ENCODE measurements at regions not wholly inside any gene's neighbourhood (a gene's known extent, or its start where the extent isn't known, plus 50 kb on each side); places are given as distances from the start of the nearest gene placed in this dataset.

- TF ChIP-seq CTCF (tag by site-specific recombination; IDR thresholded peaks at IDR 0.05) (no peak), SCRT1 (tag by site-specific recombination; IDR thresholded peaks at IDR 0.05; ENCODE audit: borderline replicate concordance) (no peak), GLIS2 (tag by site-specific recombination; IDR thresholded peaks at IDR 0.05) (no peak), REST (tag by site-specific recombination; IDR thresholded peaks at IDR 0.05) (no peak), TCF7L2 (IDR thresholded peaks at IDR 0.05; ENCODE audit: borderline replicate concordance, low read depth, low read length) (no peak), ZNF561 (tag by site-specific recombination; IDR thresholded peaks at IDR 0.05; ENCODE audit: borderline replicate concordance) (no peak), ZNF626 (tag by site-specific recombination; IDR thresholded peaks at IDR 0.05) (no peak), KLF1 (tag by site-specific recombination; IDR thresholded peaks at IDR 0.05) (no peak), ZNF140 (tag by site-specific recombination; IDR thresholded peaks at IDR 0.05) (no peak), ZBTB11 (tag by site-specific recombination; conservative IDR thresholded peaks at IDR 0.05; ENCODE audit: low read depth) (no peak), KLF7 (tag by site-specific recombination; IDR thresholded peaks at IDR 0.05; ENCODE audit: borderline replicate concordance) (no peak), ZNF202 (tag by site-specific recombination; IDR thresholded peaks at IDR 0.05; ENCODE audit: borderline replicate concordance) (no peak)
- TF ChIP-seq, protein P1, sequence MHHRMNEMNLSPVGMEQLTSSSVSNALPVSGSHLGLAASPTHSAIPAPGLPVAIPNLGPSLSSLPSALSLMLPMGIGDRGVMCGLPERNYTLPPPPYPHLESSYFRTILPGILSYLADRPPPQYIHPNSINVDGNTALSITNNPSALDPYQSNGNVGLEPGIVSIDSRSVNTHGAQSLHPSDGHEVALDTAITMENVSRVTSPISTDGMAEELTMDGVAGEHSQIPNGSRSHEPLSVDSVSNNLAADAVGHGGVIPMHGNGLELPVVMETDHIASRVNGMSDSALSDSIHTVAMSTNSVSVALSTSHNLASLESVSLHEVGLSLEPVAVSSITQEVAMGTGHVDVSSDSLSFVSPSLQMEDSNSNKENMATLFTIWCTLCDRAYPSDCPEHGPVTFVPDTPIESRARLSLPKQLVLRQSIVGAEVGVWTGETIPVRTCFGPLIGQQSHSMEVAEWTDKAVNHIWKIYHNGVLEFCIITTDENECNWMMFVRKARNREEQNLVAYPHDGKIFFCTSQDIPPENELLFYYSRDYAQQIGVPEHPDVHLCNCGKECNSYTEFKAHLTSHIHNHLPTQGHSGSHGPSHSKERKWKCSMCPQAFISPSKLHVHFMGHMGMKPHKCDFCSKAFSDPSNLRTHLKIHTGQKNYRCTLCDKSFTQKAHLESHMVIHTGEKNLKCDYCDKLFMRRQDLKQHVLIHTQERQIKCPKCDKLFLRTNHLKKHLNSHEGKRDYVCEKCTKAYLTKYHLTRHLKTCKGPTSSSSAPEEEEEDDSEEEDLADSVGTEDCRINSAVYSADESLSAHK (tag by site-specific recombination; IDR thresholded peaks at IDR 0.05) = no peak
Measured at GRCh38 chr14:98724734-98725133, 547.3 kb downstream of the BCL11B start.
